SK-N-SH (cell line): ENCODE measurements at regions not wholly inside any gene's neighbourhood (a gene's known extent, or its start where the extent isn't known, plus 50 kb on each side); places are given as distances from the start of the nearest gene placed in this dataset.
A peak's percentile ranks its signal among the peaks of the same experiment; 100 is the strongest.
"Not testable (repeated sequence)": the region's sequence is repeated elsewhere in the genome, so short reads cannot be mapped to it uniquely, and the experiment has no call there.

ENCODE experiments used
- CTCF ChIA-PET: fragments of 300-600, 350-600 bp; formaldehyde crosslinking; extraction: SDS; loops from one replicate; lab custom pipeline; 2021; lab: Yijun Ruan, JAX
- POLR2A ChIA-PET: fragments of 350-600 bp; sonication (Branson Sonifier 250); formaldehyde crosslinking; extraction: SDS; loops from one replicate; lab custom pipeline; 2020; ENCODE audit warnings: antibody characterized with exemption, inconsistent platforms; lab: Yijun Ruan, JAX
- DNase-seq: peaks from one replicate; pipeline ENCODE4 v3.0.0; 2012
- H2AFZ ChIP-seq: fragments of 200-600 bp; sonication (generic); 2 replicates; pipeline ENCODE4 v1.8.1; 2016; ENCODE audit warnings: antibody characterized with exemption, mild to moderate bottlenecking, low read depth
- H3F3A ChIP-seq: fragments of 200-600 bp; sonication (generic); replicated peaks from 2 replicates; pipeline ENCODE3; 2016; ENCODE audit warnings: antibody characterized with exemption, mild to moderate bottlenecking; ENCODE audit not compliant: insufficient read depth
- H3K27ac ChIP-seq, 2 experiments: fragments of 200-500 bp in 1 of 2; fragments of 200-600 bp in 1 of 2; sonication (Bioruptor generic) in 1 of 2; sonication (generic), shearing (Covaris generic) in 1 of 2; 2 replicates each; pipeline versions ENCODE4 v1.5.1 to v1.6.1; 2014 to 2016; ENCODE audit warnings: low read depth in 2 of 2, inconsistent platforms in 1 of 2, low read length in 1 of 2, mild to moderate bottlenecking in 1 of 2, mixed read lengths in 1 of 2
- H3K27me3 ChIP-seq: fragments of 200-600 bp; sonication (generic), shearing (Covaris generic); 2 replicates; pipeline ENCODE4 v1.6.1; 2016; ENCODE audit warnings: mixed run types; ENCODE audit not compliant: insufficient read depth
- H3K36me3 ChIP-seq, 2 experiments: fragments of 200-500 bp in 1 of 2; fragments of 200-600 bp in 1 of 2; sonication (Bioruptor generic) in 1 of 2; sonication (generic) in 1 of 2; replicated peaks in 1 of 2; 2 replicates each; pipeline versions ENCODE3 to v1.5.1; 2014 to 2016; ENCODE audit warnings: low read length in 1 of 2, mild to moderate bottlenecking in 1 of 2; ENCODE audit not compliant: insufficient read depth in 2 of 2, control insufficient read depth in 1 of 2
- H3K4me1 ChIP-seq, 2 experiments: fragments of 200-500 bp in 1 of 2; fragments of 200-600 bp in 1 of 2; sonication (Bioruptor generic) in 1 of 2; sonication (generic), shearing (Covaris generic) in 1 of 2; 2 replicates each; pipeline versions ENCODE4 v1.5.1 to v1.6.1; 2014 to 2016; ENCODE audit warnings: low read depth in 1 of 2, low read length in 1 of 2, mixed run types in 1 of 2; ENCODE audit not compliant: insufficient read depth in 2 of 2, control insufficient read depth in 1 of 2
- H3K4me2 ChIP-seq: fragments of 200-600 bp; sonication (generic), shearing (Covaris generic); 2 replicates; pipeline ENCODE4 v1.6.1; 2017; ENCODE audit warnings: mixed run types
- H3K4me3 ChIP-seq, 2 experiments: fragments of 200-500 bp in 1 of 2; fragments of 200-600 bp in 1 of 2; sonication (Bioruptor generic) in 1 of 2; sonication (generic), shearing (Covaris generic) in 1 of 2; 2 replicates each; pipeline versions ENCODE4 v1.5.1 to v1.8.1; 2014 to 2016; ENCODE audit warnings: low read depth in 2 of 2, inconsistent platforms in 1 of 2, low read length in 1 of 2, mild to moderate bottlenecking in 1 of 2, mixed read lengths in 1 of 2, moderate library complexity in 1 of 2
- H3K79me2 ChIP-seq: fragments of 200-600 bp; sonication (generic); 2 replicates; pipeline ENCODE4 v1.8.1; 2017; ENCODE audit warnings: mild to moderate bottlenecking; ENCODE audit not compliant: insufficient read depth
- H3K9ac ChIP-seq: fragments of 200-600 bp; sonication (generic); 2 replicates; pipeline ENCODE4 v1.6.1; 2017; ENCODE audit warnings: mixed run types
- H3K9me2 ChIP-seq: fragments of 200-600 bp; sonication (generic); 2 replicates; pipeline ENCODE4 v1.6.1; 2017; ENCODE audit warnings: mixed run types
- H3K9me3 ChIP-seq: fragments of 200-600 bp; sonication (generic); 2 replicates; pipeline ENCODE4 v1.6.1; 2017; ENCODE audit warnings: mixed run types, mild to moderate bottlenecking, moderate library complexity
- H4K20me1 ChIP-seq: fragments of 200-600 bp; sonication (generic); 2 replicates; pipeline ENCODE4 v1.6.1; 2017; ENCODE audit warnings: mild to moderate bottlenecking, mixed run types; ENCODE audit not compliant: insufficient read depth
- WGBS: methylation state at CpG from one replicate; pipeline ENCODE4 v1.1.6; 2017; ENCODE audit warnings: low lambda C conversion rate; 5-methylcytosine and 5-hydroxymethylcytosine counted together
- TF ChIP-seq, protein P1 (sequence below): fragments of 200-600 bp; sonication (generic); IDR thresholded peaks from 2 replicates; pipeline ENCODE4 v1.6.1; 2017; ENCODE audit warnings: antibody characterized with exemption, mild to moderate bottlenecking, moderate library complexity

GRCh38 chr14:106768972-106769700 is 1242.8 kb downstream of the TMEM121 start:
- H3K36me3 ChIP-seq, H4K20me1 ChIP-seq, H3K27me3 ChIP-seq, H3K4me1 ChIP-seq, H3K9me2 ChIP-seq, DNase-seq, H3K27ac ChIP-seq, H3F3A ChIP-seq, H3K79me2 ChIP-seq, CTCF ChIA-PET, H3K9ac ChIP-seq, H2AFZ ChIP-seq, H3K4me2 ChIP-seq, POLR2A ChIA-PET, H3K4me3 ChIP-seq, H3K9me3 ChIP-seq: not testable (repeated sequence)
- 4% methylated on average over 8 of the region's 8 CpGs for WGBS

DNA sequence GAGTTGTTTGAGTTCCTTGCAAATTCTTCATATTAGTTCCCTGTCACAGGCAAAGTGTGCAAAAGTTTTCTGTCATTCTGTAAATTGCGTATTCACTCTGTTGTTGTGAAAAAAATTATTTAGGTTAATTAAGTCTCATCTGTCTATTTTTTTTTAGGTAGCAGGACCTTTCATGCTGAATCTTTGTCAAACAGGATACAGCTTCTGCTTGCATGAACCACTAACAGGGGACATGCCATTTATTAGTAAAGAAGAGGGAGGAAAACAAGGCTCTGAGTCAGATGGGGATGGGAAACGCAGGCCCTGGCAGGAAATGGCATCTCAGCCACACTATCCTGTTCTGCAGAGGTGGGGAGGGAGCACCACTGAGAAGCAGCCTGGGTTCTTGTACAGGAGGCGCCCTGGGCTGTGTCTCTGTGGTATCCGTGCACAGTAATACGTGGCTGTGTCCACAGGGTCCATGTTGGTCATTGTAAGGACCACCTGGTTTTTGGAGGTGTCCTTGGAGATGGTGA is 1243.8 kb downstream of the TMEM121 start:
- H3K4me1 ChIP-seq, DNase-seq, H3K36me3 ChIP-seq, H2AFZ ChIP-seq, H3K4me3 ChIP-seq, H3K9me2 ChIP-seq, POLR2A ChIA-PET, H3K9me3 ChIP-seq, H3K4me2 ChIP-seq, H3K27me3 ChIP-seq, H3K79me2 ChIP-seq, H4K20me1 ChIP-seq, H3F3A ChIP-seq, H3K27ac ChIP-seq, CTCF ChIA-PET, H3K9ac ChIP-seq: not testable (repeated sequence)
- whole genome bisulfite sequencing, result 1% methylated on average over 2 of the region's 5 CpGs

DNA sequence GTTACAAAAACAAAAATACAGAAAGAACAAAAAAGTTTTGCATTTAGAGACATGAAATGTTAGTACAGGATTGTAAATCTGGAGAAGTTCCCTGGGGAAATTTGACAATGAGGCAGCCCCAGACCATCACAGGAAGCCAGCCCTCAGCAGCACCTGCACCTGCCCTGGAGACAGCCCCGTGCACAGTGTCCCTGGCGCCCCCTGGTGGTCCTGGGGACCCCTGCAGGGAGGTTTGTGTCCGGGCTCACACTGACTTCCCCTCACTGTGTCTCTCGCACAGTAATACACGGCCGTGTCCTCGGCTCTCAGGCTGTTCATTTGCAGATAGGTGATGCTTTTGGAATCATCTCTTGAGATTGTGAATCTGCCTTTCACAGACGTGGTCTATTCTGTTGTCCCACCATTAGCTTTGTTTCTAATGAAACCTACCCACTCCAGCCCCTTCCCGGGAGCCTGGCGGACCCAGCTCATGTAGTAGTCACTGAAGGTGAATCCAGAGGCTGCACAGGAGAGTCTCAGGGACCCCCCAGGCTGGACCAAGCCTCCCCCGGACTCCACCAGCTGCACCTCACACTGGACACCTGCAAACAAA is 1248.6 kb downstream of the TMEM121 start:
- H3K79me2 ChIP-seq, H3K4me1 ChIP-seq, POLR2A ChIA-PET, H3F3A ChIP-seq, H3K36me3 ChIP-seq, H4K20me1 ChIP-seq, H3K4me2 ChIP-seq, H2AFZ ChIP-seq, H3K9ac ChIP-seq, H3K4me3 ChIP-seq, H3K9me2 ChIP-seq, H3K27ac ChIP-seq, H3K9me3 ChIP-seq, DNase-seq: not testable (repeated sequence)
- CTCF ChIA-PET, result interaction anchor here (1.1 to 1.4 kb wide), 2 partner anchors 9 to 15 kb away, joined by 3 to 5 read pairs; no protein-coding TSS in a partner anchor
- H3K27me3 ChIP-seq, result peaks cover 11% of the 10 kb centered on the region; the same call in 1 of the 2 replicates
- WGBS, result 0% methylated on average over 9 of the region's 11 CpGs
- TF ChIP-seq, protein P1, sequence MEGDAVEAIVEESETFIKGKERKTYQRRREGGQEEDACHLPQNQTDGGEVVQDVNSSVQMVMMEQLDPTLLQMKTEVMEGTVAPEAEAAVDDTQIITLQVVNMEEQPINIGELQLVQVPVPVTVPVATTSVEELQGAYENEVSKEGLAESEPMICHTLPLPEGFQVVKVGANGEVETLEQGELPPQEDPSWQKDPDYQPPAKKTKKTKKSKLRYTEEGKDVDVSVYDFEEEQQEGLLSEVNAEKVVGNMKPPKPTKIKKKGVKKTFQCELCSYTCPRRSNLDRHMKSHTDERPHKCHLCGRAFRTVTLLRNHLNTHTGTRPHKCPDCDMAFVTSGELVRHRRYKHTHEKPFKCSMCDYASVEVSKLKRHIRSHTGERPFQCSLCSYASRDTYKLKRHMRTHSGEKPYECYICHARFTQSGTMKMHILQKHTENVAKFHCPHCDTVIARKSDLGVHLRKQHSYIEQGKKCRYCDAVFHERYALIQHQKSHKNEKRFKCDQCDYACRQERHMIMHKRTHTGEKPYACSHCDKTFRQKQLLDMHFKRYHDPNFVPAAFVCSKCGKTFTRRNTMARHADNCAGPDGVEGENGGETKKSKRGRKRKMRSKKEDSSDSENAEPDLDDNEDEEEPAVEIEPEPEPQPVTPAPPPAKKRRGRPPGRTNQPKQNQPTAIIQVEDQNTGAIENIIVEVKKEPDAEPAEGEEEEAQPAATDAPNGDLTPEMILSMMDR, result peak; percentile 63
